ENCODE measurements at regions not wholly inside any gene's neighbourhood (a gene's known extent, or its start where the extent isn't known, plus 50 kb on each side); places are given as distances from the start of the nearest gene placed in this dataset.

DNA sequence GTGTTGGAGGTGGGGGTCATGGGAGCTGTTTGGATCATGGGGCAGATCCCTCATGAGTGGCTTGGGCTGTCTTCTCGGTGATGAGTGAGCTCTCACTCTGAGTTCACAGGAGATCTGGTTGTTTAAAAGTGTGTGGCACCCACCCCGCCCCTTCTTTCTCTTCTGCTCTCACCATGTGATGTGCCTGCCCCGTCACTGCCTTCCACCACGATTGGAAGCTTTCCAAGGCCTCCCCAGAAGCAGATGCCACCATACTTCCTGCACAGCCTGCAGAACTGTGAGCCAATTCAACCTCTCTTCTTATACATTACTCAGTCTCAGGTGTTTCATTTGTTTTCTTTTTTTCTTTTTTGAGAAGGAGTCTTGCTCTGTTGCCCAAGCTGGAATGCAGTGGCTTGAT lies 170.0 kb downstream of the PTPN20 start:
- TF ChIP-seq, protein P1, sequence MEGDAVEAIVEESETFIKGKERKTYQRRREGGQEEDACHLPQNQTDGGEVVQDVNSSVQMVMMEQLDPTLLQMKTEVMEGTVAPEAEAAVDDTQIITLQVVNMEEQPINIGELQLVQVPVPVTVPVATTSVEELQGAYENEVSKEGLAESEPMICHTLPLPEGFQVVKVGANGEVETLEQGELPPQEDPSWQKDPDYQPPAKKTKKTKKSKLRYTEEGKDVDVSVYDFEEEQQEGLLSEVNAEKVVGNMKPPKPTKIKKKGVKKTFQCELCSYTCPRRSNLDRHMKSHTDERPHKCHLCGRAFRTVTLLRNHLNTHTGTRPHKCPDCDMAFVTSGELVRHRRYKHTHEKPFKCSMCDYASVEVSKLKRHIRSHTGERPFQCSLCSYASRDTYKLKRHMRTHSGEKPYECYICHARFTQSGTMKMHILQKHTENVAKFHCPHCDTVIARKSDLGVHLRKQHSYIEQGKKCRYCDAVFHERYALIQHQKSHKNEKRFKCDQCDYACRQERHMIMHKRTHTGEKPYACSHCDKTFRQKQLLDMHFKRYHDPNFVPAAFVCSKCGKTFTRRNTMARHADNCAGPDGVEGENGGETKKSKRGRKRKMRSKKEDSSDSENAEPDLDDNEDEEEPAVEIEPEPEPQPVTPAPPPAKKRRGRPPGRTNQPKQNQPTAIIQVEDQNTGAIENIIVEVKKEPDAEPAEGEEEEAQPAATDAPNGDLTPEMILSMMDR (IDR thresholded peaks at IDR 0.05; ENCODE audit: low read depth, low read length, missing input control): no peak
- TF ChIP-seq GABPA (IDR thresholded peaks at IDR 0.05 in 1 of 2, conservative IDR thresholded peaks at IDR 0.05 in 1 of 2) (no peak), YY1 (IDR thresholded peaks at IDR 0.05) (no peak), FOXA1 (IDR thresholded peaks at IDR 0.05) (no peak), SP1 (IDR thresholded peaks at IDR 0.05) (no peak), RAD21 (IDR thresholded peaks at IDR 0.05) (no peak), JUND (IDR thresholded peaks at IDR 0.05) (no peak), TAF1 (conservative IDR thresholded peaks at IDR 0.05) (no peak)
- TF ChIP-seq, protein P2, sequence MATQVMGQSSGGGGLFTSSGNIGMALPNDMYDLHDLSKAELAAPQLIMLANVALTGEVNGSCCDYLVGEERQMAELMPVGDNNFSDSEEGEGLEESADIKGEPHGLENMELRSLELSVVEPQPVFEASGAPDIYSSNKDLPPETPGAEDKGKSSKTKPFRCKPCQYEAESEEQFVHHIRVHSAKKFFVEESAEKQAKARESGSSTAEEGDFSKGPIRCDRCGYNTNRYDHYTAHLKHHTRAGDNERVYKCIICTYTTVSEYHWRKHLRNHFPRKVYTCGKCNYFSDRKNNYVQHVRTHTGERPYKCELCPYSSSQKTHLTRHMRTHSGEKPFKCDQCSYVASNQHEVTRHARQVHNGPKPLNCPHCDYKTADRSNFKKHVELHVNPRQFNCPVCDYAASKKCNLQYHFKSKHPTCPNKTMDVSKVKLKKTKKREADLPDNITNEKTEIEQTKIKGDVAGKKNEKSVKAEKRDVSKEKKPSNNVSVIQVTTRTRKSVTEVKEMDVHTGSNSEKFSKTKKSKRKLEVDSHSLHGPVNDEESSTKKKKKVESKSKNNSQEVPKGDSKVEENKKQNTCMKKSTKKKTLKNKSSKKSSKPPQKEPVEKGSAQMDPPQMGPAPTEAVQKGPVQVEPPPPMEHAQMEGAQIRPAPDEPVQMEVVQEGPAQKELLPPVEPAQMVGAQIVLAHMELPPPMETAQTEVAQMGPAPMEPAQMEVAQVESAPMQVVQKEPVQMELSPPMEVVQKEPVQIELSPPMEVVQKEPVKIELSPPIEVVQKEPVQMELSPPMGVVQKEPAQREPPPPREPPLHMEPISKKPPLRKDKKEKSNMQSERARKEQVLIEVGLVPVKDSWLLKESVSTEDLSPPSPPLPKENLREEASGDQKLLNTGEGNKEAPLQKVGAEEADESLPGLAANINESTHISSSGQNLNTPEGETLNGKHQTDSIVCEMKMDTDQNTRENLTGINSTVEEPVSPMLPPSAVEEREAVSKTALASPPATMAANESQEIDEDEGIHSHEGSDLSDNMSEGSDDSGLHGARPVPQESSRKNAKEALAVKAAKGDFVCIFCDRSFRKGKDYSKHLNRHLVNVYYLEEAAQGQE (IDR thresholded peaks at IDR 0.05): no peak
- TF ChIP-seq, protein P3, sequence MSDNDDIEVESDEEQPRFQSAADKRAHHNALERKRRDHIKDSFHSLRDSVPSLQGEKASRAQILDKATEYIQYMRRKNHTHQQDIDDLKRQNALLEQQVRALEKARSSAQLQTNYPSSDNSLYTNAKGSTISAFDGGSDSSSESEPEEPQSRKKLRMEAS (IDR thresholded peaks at IDR 0.05): no peak

All from liver (tissue), 3 donors.